ENCODE measurements at regions not wholly inside any gene's neighbourhood (a gene's known extent, or its start where the extent isn't known, plus 50 kb on each side); places are given as distances from the start of the nearest gene placed in this dataset.
"Not testable (repeated sequence)": the region's sequence is repeated elsewhere in the genome, so short reads cannot be mapped to it uniquely, and the experiment has no call there.

DNA sequence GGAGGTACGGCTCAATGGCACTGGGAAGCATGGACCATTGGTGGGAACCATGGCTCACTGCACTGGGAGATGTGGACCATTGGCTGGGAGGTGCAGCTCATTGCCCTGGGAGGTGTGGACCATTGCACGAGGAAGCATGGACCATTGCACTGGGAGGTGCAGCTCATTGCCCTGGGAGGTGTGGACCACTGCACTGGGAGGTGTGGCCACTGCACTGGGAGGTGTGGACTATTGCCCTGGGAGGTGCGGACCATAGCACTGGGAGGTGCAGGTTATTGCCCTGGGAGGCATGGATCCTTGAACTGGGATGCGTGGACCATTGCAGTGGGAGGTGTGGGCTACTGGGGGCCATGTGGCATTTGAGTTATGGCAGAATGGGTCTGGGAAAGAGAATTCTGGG lies 195.4 kb upstream of the PLGLB1 start:
- TF ChIP-seq POLR2A (IDR thresholded peaks at IDR 0.05): not testable (repeated sequence)
- TF ChIP-seq, protein P1, sequence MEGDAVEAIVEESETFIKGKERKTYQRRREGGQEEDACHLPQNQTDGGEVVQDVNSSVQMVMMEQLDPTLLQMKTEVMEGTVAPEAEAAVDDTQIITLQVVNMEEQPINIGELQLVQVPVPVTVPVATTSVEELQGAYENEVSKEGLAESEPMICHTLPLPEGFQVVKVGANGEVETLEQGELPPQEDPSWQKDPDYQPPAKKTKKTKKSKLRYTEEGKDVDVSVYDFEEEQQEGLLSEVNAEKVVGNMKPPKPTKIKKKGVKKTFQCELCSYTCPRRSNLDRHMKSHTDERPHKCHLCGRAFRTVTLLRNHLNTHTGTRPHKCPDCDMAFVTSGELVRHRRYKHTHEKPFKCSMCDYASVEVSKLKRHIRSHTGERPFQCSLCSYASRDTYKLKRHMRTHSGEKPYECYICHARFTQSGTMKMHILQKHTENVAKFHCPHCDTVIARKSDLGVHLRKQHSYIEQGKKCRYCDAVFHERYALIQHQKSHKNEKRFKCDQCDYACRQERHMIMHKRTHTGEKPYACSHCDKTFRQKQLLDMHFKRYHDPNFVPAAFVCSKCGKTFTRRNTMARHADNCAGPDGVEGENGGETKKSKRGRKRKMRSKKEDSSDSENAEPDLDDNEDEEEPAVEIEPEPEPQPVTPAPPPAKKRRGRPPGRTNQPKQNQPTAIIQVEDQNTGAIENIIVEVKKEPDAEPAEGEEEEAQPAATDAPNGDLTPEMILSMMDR (IDR thresholded peaks at IDR 0.05): not testable (repeated sequence)

Measured in lower leg skin (tissue), 3 donors.